Nephron progenitor cell (in vitro differentiated cells): ENCODE measurements at regions not wholly inside any gene's neighbourhood (a gene's known extent, or its start where the extent isn't known, plus 50 kb on each side); places are given as distances from the start of the nearest gene placed in this dataset.

ENCODE experiments used
- DNase-seq: peaks from one replicate; pipeline ENCODE4 v3.0.0; 2021
- H3K27ac Mint-ChIP-seq: 2 replicates; pipeline ENCODE4 v1.8.0; 2021; ENCODE audit warnings: mild to moderate bottlenecking, moderate library complexity, mixed read lengths
- H3K27me3 Mint-ChIP-seq: 2 replicates; pipeline ENCODE4 v1.8.0; 2021; ENCODE audit warnings: mild to moderate bottlenecking, low read depth, mixed read lengths; ENCODE audit not compliant: poor library complexity
- H3K36me3 Mint-ChIP-seq: 2 replicates; pipeline ENCODE4 v1.8.0; 2021; ENCODE audit warnings: low read depth, mixed read lengths
- H3K4me1 Mint-ChIP-seq: 2 replicates; pipeline ENCODE4 v1.8.0; 2021; ENCODE audit warnings: mixed read lengths
- H3K4me3 Mint-ChIP-seq: 2 replicates; pipeline ENCODE4 v1.8.0; 2021; ENCODE audit warnings: mild to moderate bottlenecking, moderate library complexity, mixed read lengths
- H3K9me3 Mint-ChIP-seq: 2 replicates; pipeline ENCODE4 v1.8.0; 2021; ENCODE audit warnings: mild to moderate bottlenecking, moderate library complexity, mixed read lengths
- CTCF ChIP-seq: fragments of 200-600 bp; sonication (generic); IDR thresholded peaks from 2 replicates; pipeline ENCODE4 v1.5.0; 2021; ENCODE audit warnings: antibody characterized with exemption

GRCh38 chr4:27112587-27112986 is 251.9 kb downstream of the STIM2 start:
- Mint-ChIP-seq H3K27me3 (no peaks in the 10 kb centered on the region), H3K36me3 (no peaks in the 10 kb centered on the region), H3K9me3 (no peaks in the 10 kb centered on the region), H3K27ac (no peak overlapping the region), H3K4me3 (no peak overlapping the region), H3K4me1 (no peaks in the 10 kb centered on the region)
- DNase-seq = no peak
- TF ChIP-seq CTCF = no peak

- Mint-ChIP-seq H3K36me3 (no peaks in the 10 kb centered on the region), H3K9me3 (no peaks in the 10 kb centered on the region), H3K27ac (no peak overlapping the region), H3K4me1 (no peaks in the 10 kb centered on the region), H3K27me3 (no peaks in the 10 kb centered on the region), H3K4me3 (no peak overlapping the region)
- no peak for TF ChIP-seq CTCF
- DNase-seq = no peak
These were observed 254.6 kb downstream of the STIM2 start for GRCh38 chr4:27115221-27115620.

GRCh38 chr4:27117453-27117852 is 256.8 kb downstream of the STIM2 start:
- no peak for DNase-seq
- Mint-ChIP-seq H3K4me1 (no peaks in the 10 kb centered on the region), H3K9me3 (no peaks in the 10 kb centered on the region), H3K27me3 (no peaks in the 10 kb centered on the region), H3K27ac (no peak overlapping the region), H3K36me3 (no peaks in the 10 kb centered on the region), H3K4me3 (no peak overlapping the region)
- TF ChIP-seq CTCF = no peak

GRCh38 chr4:27119239-27119638 is 258.6 kb downstream of the STIM2 start:
- DNase-seq = no peak
- H3K4me3 Mint-ChIP-seq = no peak overlapping the region
- H3K36me3 Mint-ChIP-seq = no peaks in the 10 kb centered on the region
- TF ChIP-seq CTCF = no peak
- H3K4me1 Mint-ChIP-seq = peaks cover 10% of the 10 kb centered on the region
- H3K27me3 Mint-ChIP-seq = no peaks in the 10 kb centered on the region
- H3K9me3 Mint-ChIP-seq = no peaks in the 10 kb centered on the region
- H3K27ac Mint-ChIP-seq = no peak overlapping the region

- no peak for TF ChIP-seq CTCF
- Mint-ChIP-seq H3K9me3 (no peaks in the 10 kb centered on the region), H3K27ac (no peak overlapping the region), H3K4me1 (peaks cover 10% of the 10 kb centered on the region), H3K4me3 (no peak overlapping the region), H3K36me3 (no peaks in the 10 kb centered on the region), H3K27me3 (peaks cover 4% of the 10 kb centered on the region)
- no peak for DNase-seq
These were observed 261.2 kb downstream of the STIM2 start for GRCh38 chr4:27121830-27122229.

GRCh38 chr4:27123123-27123768 is 262.6 kb downstream of the STIM2 start:
- peaks cover 9% of the 10 kb centered on the region for H3K27me3 Mint-ChIP-seq
- TF ChIP-seq CTCF = no peak
- H3K36me3 Mint-ChIP-seq = no peaks in the 10 kb centered on the region
- no peaks in the 10 kb centered on the region for H3K9me3 Mint-ChIP-seq
- peaks cover 10% of the 10 kb centered on the region for H3K4me1 Mint-ChIP-seq
- peak overlapping the region; percentile 70 for H3K27ac Mint-ChIP-seq
- no peak for DNase-seq
- H3K4me3 Mint-ChIP-seq = no peak overlapping the region
